HG03342 (cell line): ENCODE measurements at regions not wholly inside any gene's neighbourhood (a gene's known extent, or its start where the extent isn't known, plus 50 kb on each side); places are given as distances from the start of the nearest gene placed in this dataset.
A peak's percentile ranks its signal among the peaks of the same experiment; 100 is the strongest.

Experiments
- ATAC-seq: cut with Tn5 transposase; IDR thresholded peaks from one replicate; pipeline ENCODE4 v1.9.1; 2021; ENCODE audit warnings: mild to moderate bottlenecking, moderate library complexity; ENCODE audit not compliant: unreplicated experiment

DNA sequence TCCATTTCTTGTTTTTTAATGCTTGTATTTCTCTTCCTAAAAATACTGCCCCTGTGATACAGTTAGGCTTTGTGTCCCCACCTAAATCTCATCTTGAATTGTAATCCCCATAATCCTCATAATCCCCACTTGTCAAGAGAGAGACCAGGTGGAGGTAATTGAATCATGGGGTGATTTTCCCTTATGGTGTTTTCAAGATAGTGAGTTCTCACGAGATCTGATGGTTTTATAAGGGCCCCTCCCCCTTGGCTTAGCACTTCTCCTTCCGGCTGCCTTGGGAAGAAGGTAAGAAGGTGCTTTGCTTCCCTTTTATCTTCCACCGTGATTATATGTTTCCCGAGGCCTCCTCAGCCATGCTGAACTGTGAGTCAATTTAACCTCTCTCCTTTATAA, 227.4 kb downstream of the MAN2A1 start:
- no peak for ATAC-seq

GRCh38 chr5:109917966-109918365, 228.2 kb downstream of the MAN2A1 start:
- ATAC-seq: no peak

DNA sequence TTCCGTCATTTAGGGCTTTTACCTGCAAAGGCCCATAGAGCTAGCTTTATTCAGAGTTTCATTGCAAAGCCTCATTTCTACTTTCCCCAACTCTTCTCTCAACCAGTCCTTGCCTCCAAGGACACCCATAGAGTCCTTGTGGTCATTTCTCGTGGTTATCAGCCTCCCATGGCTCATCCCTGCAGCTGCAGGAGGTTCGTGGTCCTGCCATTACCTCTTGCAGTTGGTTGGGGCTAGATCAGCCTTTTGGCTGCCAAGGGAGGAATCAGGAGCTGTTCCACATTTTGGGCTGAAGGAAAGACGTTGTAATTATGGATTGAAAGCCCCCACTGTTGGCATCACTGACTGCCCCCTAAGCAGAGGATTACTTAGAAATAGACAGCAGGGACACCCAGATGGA, 231.0 kb downstream of the MAN2A1 start:
- ATAC-seq: no peak

DNA sequence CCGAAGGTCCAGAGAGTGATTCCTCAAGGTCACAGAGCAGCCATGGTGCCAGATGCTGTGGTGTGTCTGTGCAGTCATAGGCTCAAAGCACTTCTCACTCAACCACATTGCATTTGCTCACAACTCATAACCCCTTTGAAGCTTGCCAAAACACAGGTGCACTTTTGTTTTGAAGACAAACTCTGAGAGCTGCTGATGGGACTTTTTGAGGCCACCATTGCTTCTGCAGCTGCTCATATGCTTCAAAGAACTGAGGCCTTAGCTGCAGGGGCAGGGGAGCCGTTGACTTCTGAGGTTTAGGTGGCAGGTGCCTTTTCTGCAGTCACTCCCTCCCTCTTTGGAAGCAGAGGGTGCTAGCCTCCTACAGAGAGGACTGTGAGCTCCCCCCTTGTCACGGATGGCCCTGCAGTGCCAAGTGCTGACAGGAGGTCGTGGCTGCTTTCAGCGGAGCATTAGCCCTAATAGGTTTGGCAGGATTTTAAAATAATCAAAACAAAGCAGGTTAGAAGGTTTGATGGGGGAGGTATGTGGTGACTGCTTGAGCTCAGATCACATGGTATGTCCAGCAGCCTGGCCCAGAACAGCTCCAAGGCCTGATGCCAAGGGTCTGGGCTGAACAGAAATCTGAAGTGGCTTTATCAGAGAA, 232.1 kb downstream of the MAN2A1 start:
- no peak for ATAC-seq

DNA sequence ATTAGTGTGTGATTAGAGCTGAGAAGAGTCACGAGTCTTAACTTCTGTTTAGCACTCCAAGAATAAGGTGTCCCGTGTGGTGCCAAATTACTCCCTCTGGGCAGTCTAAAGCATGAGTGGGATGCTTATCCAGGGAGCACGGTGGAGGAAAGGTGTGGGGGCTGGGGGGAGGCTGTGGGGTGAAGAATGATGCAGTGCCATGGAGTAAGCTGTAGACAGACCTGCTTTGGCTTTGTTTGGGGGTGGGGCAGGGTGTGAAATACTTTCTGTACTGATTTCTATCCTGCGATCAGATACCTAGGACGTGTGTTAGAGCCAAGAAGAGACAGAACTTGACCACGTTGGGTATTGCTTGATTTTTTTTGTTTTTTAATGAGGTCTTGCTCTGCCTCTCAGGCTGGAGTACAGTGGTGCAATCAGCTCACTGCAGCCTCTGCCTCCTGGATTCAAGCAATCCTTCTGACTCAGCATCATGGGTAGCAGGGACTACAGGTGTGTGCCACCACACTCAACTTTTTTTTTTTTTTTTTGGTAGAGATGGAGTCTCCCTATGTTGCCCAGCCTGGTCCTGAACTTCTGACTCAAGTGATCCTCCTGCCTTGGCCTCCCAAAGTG, 232.8 kb downstream of the MAN2A1 start:
- ATAC-seq: no peak

DNA sequence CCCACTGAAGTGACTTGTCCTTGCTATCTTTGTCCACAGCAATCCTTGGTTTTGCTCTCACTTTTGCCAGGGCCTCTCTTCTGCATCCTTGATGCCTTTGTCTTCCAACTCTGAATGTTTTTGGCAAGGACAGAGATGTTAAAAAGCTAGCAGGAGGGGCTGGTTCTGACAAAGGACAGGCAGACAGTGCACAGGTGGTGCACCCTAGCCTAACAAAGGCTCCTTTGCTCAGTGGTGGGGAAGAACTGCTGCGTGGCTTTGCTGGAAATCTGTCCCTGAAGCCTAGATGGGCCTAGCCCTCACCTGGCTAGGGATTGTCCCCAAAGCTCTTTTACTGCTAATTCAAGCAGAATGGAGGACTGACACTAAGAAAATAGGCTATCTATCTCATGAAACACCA, 233.5 kb downstream of the MAN2A1 start:
- no peak for ATAC-seq

DNA sequence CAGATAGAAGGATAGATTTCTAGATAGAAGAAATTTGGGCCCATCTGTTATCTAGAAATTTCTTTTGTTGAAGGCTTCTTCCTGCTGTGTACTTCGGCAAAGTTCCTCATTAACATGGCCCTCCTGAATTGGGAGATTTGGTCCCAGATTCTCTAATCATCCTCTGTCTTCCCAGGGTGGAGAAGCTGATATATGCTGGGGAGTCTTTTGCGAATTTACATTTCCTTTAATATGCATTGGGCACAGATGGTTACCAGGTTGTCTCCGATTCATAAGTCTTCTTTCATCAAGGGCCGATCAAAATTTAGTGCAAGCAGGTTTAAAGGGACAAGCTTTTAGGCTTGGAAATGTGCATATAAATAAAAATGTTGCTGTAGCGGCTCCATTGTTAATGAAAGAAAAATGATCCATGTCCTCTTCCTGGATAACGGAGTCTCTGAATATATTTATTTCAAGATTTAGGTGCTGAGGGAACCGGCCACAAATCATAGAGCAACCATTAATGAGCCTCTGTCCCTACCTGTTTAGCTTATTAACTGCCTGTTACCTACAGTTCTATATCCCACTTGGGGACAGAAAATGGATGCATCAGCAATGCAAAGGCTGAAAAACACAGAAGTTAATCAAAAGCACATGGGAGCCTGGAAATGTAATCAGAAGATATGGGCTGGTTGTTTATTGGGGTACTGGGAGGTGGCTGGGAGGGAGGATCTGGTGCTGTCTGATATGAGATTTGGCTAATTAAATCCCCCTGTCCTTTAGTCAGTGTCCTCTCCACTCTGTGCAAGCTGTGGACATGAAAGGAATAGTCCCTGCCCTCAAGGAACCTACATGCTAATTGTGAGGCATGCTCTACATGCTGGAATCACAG, 234.7 kb downstream of the MAN2A1 start:
- ATAC-seq: no peak

DNA sequence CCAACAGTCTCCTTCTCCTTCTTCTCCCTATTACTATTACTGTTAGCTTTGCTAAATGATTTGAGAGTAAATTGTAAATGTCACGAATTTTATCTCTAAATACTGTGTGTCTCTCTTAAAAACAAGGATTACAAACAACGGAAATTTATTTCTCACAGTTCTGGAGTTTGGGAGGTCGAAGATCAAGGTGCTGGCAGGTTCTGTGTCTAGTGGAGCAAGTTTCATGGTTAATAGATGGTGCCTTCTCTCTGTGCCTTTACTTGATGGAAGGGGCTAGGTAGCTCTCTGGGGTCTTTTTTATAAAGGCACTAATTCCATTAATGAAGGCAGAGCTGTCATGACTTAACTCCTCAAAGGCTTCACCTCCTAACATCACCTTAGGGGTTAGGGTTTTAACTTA, 237.9 kb downstream of the MAN2A1 start:
- no peak for ATAC-seq

DNA sequence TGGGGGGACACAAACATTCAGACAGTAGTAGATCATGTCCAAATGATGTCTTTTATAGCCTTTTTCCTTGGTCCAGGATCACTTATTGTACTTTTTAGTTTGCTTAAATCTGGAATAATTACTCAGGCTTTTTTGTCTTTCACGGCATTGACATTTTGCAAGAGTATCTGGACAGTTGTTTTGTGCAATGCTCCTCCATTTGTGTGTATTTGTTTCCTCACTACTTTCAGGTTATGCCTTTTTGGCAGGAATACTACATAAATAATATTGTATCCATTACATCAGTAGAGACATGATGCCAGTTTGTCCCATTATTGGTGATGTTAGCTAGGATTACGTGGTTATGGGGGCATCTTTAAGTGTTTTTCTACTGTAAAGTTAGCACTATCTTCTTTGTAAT, 238.3 kb downstream of the MAN2A1 start:
- no peak for ATAC-seq

DNA sequence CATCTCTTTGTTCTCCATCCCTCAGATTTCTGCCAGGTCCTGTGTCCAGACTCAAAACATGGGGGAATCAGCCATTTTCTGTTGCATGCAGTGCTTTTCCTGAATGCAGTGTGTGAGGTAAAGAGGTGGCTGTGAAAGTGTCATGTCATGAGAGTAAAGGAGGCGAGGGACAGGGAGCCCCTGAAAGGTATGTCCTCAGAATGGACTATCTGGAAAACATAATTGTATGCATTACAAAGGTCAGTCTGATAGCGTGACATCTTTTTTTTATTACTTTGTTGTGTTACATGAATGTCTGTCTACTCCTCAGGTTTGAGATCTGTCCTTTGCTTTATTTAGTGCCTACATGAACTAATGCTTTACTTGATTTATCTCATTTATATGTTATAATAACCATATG, 239.1 kb downstream of the MAN2A1 start:
- ATAC-seq: no peak

GRCh38 chr5:109929376-109929775, 239.6 kb downstream of the MAN2A1 start:
- no peak for ATAC-seq

- no peak for ATAC-seq
These were observed 240.2 kb downstream of the MAN2A1 start for GRCh38 chr5:109929911-109930310.

GRCh38 chr5:109931049-109931780, 241.5 kb downstream of the MAN2A1 start:
- no peak for ATAC-seq

GRCh38 chr5:109935833-109936490, 246.2 kb downstream of the MAN2A1 start:
- no peak for ATAC-seq

GRCh38 chr5:109936996-109937395, 247.3 kb downstream of the MAN2A1 start:
- ATAC-seq: peak; percentile 83

- no peak for ATAC-seq
These were observed 248.2 kb downstream of the MAN2A1 start for GRCh38 chr5:109937951-109938350.

DNA sequence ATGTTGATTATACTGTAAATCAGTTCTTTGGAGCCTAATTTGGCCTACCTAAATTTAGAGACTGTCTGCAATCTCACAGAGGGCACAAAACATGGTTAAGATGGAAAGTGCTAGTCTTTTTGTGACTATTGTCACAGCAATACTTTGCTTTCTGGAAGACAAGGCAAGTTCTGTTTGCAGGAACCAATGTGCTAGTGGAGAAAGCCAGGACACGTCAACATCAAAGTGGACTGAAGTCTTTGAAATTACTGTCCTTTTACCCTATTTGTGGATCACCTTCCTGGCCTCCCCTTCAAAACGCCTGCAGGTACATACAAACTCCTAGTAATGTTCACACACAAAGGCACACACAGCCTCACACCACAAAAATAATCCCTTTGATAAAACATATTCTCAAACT, 248.7 kb downstream of the MAN2A1 start:
- ATAC-seq: no peak

GRCh38 chr5:109939116-109939682, 249.5 kb downstream of the MAN2A1 start:
- ATAC-seq: no peak

GRCh38 chr5:109942646-109943045, 252.9 kb downstream of the MAN2A1 start:
- no peak for ATAC-seq

- no peak for ATAC-seq
These were observed 254.0 kb downstream of the MAN2A1 start for GRCh38 chr5:109943701-109944235.
